ENCODE measurements at regions not wholly inside any gene's neighbourhood (a gene's known extent, or its start where the extent isn't known, plus 50 kb on each side); places are given as distances from the start of the nearest gene placed in this dataset.
"Not testable (repeated sequence)": the region's sequence is repeated elsewhere in the genome, so short reads cannot be mapped to it uniquely, and the experiment has no call there.

DNA sequence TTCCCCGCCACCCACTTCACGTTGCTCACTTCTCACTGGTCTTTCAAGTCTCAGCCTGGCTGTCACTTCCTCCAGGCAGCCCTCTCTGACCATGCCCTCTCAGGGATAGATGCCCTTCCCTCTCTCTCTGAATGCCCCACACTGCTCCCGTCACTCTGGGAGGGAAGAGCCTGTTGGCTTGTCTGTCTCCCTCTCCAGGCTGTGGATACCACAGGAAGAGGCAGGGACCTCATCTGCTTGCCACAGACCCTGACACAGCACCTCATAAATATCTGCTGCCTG lies 93.1 kb downstream of the OAT start:
- DNase-seq (ENCODE audit: low read depth, low spot score): no peak
- no peak overlapping the region for H3K4me3 ChIP-seq (ENCODE audit: low read length)

DNA sequence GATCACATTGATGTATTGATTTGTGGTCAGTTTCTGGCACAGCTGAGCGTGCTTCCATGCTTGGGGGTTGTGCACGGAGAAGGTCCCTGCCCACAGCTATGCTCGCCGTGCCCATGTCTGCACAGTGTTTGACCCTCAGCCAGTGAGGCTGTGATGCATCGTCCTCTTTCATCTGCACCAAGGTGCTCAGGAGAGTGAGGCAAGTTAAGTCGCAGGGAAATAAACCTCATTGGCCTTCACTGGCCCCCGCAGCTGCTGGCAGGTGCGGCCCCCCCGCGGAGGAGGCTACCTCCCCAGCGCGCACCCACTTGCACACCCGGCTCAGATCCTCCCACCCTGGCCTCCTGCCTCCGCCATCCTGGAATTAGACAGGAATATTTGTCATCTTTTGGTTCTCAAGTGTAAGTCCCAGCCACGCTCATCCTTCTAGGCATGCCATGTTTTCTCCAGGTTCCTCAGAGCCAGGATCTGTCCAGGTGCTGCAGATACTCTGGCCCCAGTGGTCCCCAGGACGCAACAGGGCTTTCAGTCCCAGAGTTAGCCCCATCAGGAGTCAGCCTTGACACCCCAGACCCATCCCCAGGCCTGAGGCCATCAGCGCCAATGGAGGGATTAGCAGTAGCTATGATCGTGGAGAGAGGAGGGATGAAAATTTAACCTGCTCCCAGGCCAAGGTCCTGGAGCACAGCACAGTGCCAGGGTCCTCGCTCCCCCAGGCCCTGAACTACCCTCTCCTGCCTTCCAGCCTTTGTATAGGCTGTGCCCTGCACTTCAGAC lies 93.7 kb downstream of the OAT start:
- DNase-seq (ENCODE audit: low read depth, low spot score): no peak
- no peak overlapping the region for H3K4me3 ChIP-seq (ENCODE audit: low read length)

DNA sequence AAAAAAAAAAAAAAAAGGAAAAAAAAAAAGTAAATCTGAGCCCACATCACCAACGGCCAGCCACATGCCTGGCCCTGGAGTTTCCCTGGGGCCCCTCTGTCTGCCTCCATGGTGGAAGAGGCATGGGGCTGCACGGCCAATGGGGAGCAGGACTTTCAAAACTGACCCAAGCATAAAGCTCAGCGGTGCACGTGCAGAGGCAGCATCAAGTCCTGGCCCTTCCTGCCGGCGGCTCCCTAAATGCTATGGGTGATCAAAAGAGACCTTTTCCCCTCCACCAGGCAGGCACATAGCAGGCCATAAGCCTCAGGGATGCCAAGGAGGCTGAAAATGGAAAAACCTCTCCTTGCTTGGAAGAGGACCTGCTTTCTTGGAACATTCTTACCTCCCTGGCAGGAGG lies 94.3 kb downstream of the OAT start:
- H3K4me3 ChIP-seq (ENCODE audit: low read length): no peak overlapping the region
- DNase-seq (ENCODE audit: low read depth, low spot score): no peak

DNA sequence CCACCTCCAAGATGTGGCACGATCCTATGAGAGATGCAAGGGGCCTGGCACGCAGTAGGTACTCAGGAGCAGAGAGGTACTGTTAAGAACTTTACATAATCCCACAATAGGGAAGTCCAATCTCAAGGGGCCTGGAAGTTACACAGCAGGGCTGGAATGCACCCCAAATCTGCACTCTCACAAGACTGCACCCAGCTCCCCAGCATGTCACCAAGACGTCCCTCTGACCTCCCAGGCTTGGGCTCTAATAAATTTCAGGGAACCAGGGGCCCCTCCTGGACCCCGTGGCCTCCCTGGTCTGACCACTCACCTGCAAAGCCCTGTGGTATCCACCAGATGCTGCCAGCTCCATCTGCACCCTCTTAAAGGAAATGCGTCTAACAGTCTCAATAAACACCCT lies 94.9 kb downstream of the OAT start:
- no peak overlapping the region for H3K4me3 ChIP-seq (ENCODE audit: low read length)
- no peak for DNase-seq (ENCODE audit: low read depth, low spot score)

DNA sequence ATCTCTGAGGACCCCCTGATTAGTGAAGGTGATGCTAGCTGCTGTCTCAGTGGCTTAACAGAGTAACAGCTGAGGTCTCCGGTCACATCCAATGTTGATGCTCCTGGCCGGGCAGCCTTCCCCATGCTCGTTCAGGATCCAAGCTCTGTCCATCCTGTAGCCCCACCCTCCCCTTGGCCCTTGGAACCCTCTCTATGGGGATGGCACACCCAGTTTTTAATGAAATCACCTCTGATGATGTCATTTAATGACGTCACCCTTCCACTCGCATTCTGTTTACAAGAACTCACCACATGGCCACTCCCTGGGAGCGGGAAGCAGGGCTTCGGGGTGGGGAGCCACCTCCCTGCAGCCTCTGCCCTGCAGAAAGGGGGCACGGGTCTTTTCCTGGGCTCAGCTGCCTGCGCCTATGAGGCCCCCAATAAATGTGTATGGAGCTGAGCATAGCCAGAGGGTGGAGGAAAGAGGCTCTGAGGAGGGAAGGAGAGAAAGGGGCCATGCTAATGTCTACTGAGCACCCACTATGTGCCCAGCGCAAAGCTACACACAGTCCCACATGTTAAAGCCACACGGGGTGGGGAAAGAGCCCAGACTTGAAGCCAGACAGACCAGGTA lies 95.5 kb downstream of the OAT start:
- no peak for DNase-seq (ENCODE audit: low read depth, low spot score)
- no peak overlapping the region for H3K4me3 ChIP-seq (ENCODE audit: low read length)

- no peak for DNase-seq (ENCODE audit: low read depth, low spot score)
- H3K4me3 ChIP-seq (ENCODE audit: low read length): no peak overlapping the region
These were observed 96.3 kb downstream of the OAT start for GRCh38 chr10:124322191-124322980.

DNA sequence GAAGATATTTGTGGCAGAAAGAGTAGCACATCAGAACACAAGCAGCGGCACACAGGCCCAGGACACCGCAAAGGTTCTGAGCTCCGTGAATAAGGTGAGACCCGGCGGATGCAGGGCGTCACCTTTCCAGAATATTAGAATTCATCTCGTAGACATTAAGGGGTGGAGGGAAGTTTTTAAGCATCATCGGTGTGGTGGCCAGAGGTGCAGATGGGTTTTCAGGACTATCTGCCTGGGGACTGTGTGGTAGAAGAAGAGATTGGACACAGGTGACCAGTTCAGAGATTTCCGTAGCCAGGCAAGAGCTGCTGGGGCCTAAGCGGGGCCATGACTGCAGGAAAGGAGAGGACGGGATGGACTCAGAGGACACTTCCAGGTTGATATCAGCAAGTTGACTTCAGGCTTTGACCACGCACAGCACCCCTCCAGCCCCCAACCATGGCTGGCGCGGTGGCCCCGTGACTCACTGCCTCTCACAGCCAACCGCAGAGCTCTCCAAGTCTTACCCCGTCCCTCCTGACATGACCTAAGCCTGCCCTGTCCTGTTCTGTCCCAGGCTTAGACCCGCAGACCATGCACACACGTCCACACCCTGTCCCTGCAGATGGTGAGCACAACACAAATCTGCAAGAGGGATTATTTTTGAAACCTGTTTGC lies 97.2 kb downstream of the OAT start:
- no peak overlapping the region for H3K4me3 ChIP-seq (ENCODE audit: low read length)
- DNase-seq (ENCODE audit: low read depth, low spot score): no peak

DNA sequence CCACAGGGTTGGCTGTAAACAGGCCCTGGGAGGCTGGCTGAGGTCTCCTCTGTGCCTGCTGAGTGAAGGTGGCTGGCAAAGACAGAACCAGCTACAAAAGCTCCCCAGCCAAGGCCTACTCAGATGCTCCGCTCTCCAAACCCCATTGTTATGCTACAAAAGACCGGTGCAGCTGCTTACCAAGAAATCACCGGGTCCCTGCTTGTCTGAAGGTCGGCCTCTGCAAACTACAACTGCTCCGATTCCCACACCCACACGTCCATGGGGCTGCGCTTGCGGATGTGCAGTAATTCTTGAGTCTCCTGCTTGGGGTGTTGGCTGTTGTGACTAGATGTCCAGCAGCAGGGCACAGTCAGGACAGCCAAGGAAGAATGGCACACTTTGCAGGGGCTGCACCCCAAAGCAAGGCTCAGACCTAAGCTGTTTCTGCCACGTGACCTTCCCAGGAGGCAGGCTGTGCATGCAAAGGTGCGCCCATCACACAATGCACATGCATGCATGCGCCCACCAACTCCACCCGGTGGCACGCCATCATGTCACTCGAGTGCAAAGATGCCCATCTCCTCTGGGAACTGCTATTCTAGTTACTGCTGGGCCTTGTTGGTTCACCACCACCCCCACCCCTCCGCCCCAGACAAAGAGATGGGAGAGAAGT lies 97.8 kb downstream of the OAT start:
- no peak for DNase-seq (ENCODE audit: low read depth, low spot score)
- no peak overlapping the region for H3K4me3 ChIP-seq (ENCODE audit: low read length)

DNA sequence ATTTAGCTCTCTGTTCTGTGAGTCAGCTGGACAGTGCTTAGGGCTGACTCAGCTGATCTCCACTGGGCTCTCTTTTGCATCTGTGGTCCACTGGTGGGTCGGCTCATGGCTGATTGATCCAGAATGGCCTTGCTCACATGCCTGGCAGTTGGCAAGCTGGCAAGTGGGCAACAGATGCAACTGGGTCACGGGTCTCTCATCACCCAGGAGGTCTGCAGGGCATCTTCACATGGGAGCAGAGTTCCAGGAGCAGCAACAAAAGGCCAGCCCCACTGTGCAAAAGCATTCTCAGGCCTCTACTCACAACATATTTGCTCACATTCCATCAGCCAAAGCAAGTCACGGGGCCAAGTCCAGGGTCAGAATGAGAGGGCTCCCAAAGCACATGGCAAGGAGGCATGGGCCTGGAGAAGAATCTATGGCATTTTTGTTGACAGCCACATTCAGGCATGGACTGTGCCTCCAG lies 98.8 kb downstream of the OAT start:
- DNase-seq (ENCODE audit: low read depth, low spot score): no peak
- H3K4me3 ChIP-seq (ENCODE audit: low read length): no peak overlapping the region

GRCh38 chr10:124319520-124319919 lies 99.2 kb downstream of the OAT start:
- H3K4me3 ChIP-seq (ENCODE audit: low read length); DNase-seq (ENCODE audit: low read depth, low spot score): not testable (repeated sequence)

DNA sequence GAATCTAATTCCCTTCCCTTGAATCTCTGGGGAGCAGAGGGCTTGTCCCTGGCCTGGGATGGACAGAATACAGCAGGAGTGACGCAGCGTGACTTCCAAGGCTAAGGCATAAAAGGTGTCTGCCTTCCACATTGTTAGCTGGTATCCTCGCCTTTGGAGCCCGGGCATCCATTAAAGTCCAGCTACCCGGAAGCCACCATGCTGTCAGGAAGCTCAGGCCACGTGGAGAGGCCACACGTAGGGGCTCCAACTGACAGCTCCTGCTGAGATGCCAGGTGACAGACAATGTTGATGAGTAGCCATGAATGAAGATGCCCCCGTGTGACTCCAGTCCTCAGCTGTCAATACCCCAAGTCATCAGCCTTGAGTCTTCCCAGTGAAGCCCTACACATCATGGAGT lies 99.9 kb downstream of the OAT start:
- H3K4me3 ChIP-seq (ENCODE audit: low read length): no peak overlapping the region
- no peak for DNase-seq (ENCODE audit: low read depth, low spot score)

- no peak for DNase-seq (ENCODE audit: low read depth, low spot score)
These were observed 100.6 kb downstream of the OAT start for GRCh38 chr10:124318076-124318475.

GRCh38 chr10:124316326-124316725 lies 102.4 kb downstream of the OAT start:
- H3K4me3 ChIP-seq (ENCODE audit: low read length): no peak overlapping the region
- no peak for DNase-seq (ENCODE audit: low read depth, low spot score)

More at GRCh38 chr10:124318076-124318475, 100.6 kb downstream of the OAT start:
- no peak overlapping the region for H3K4me3 ChIP-seq (ENCODE audit: low read length)

DNA sequence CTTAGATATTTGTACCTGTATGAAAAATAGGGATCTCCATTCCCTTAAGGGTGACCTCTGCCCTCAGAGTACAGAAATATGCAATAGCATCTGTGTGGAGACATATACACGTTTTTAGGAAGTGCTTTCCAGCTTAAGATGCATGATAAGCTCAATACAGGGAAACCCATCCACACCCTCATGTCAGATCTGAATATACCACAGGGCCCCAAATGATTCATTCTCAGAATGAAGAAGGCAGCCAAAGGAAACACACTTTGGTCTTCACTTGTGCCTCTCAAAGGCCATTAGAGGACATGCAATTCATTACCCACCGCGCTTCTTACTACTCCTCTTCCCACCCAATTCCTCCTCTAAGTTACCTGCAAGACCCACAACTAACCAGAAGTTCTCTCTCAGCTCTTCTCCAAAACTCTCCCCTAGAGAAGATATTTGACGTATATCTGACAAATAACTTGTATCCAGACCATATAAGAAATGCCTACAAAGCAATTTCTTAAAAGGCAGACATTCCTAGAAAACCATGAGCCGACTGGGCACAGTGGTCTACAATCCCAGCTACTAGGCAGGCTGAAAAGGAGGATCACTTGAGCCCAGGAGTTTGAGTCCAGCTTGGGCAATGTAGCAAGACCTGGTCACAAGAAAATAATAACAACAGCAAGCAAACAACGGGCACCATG lies 103.0 kb downstream of the OAT start:
- DNase-seq (ENCODE audit: low read depth, low spot score): no peak
- H3K4me3 ChIP-seq (ENCODE audit: low read length): no peak overlapping the region

DNA sequence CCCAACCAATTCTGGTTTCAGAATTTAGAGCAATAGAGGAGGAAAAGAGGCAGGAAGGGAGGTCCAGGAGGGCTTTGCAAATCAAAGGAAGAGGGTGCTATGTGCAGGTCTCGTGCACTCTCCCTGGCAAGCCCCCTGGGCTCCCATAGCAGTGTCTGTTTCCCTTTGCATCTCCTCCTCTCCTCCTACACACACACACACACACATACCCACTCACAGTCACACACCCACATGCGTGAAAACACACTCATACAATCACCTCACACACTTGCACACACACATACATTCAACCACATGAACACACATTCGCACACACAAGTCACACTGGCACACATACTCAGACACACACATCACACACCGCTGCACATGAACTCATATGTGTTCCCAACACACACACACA lies 105.3 kb downstream of the OAT start:
- no peak overlapping the region for H3K4me3 ChIP-seq (ENCODE audit: low read length)
- DNase-seq (ENCODE audit: low read depth, low spot score): no peak

DNA sequence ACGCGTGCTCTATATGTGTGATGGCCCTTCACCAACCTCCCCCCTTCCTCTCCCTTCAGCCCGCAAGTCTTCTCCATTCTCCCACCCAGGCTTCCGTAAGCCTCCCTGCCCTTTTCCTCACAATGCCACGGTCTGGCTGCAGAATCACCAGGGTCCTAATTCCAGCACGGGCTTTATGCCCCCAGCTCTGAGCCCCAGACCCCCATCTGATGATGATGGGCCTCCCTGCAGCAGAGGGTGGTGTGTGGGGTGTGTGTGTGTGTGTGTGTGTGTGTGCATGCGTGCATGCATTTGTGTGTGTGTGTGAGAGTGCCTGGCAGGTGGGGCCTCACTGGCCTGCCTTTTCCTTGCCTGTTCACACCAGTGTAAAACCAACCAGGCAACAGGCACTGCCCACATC lies 109.9 kb downstream of the OAT start:
- no peak for DNase-seq (ENCODE audit: low read depth, low spot score)
- no peak overlapping the region for H3K4me3 ChIP-seq (ENCODE audit: low read length)

DNA sequence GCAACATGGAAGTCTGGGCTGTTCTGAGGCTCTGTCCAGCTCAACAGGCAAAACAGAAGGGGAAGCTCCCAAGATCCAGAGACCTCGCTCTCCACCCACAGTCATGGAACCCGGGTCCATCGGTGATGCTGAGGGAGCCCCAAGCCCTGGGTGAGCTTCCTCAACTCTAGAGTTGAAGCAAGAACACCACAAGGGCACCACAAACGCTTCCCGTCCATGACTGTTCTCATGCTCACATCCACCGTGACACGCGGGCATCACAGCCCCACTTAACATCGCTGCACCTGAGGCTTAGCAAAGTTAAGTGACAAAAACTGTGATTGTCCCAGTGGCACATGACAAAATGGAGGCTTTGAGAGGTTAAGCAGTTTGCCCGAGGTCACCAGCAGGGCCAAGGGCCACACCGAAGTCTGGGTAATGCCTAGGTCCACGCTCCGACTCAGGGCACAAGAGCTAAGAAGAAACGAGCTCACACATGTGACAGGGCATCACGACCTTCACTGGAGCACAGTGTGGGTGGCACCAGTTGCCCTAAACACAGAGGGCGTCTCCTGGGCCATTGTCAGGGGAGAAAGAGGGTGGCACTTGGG lies 110.6 kb downstream of the OAT start:
- H3K4me3 ChIP-seq (ENCODE audit: low read length): no peak overlapping the region
- DNase-seq (ENCODE audit: low read depth, low spot score): no peak

- H3K4me3 ChIP-seq (ENCODE audit: low read length): no peak overlapping the region
- no peak for DNase-seq (ENCODE audit: low read depth, low spot score)
These were observed 111.1 kb downstream of the OAT start for GRCh38 chr10:124307591-124307990.

All from Jurkat, Clone E6-1 (cell line).